ENCODE measurements at regions not wholly inside any gene's neighbourhood (a gene's known extent, or its start where the extent isn't known, plus 50 kb on each side); places are given as distances from the start of the nearest gene placed in this dataset.
A peak's percentile ranks its signal among the peaks of the same experiment; 100 is the strongest.

GRCh38 chr18:67733088-67733487 lies 216.6 kb upstream of the DSEL start:
- Histone ChIP-seq H3K4me3 (no peak overlapping the region), H3K9me3 (no peaks in the 10 kb centered on the region), H3K27me3 (no peaks in the 10 kb centered on the region), H3K36me3 (no peaks in the 10 kb centered on the region)
- peak; percentile 70 for DNase-seq

DNA sequence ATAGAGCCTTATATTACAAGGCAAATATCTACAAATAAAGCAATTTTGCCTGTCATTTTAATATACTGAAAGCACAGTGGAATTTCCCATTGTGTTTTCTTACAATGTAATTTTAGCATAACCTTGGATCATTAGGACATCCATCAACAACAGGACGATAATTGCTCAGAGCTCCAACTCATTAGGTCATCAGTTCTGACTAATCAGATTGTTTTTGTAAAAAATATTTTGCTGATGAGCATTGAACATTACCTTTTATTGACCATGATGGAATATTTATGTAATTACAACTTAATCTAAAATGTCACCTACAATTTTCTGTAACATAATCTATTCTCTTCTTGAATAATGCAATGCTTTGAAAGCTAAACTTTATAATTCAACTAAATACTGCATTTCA lies 215.3 kb upstream of the DSEL start:
- no peaks in the 10 kb centered on the region for H3K27me3 ChIP-seq
- no peaks in the 10 kb centered on the region for H3K9me3 ChIP-seq
- no peak for DNase-seq
- H3K4me3 ChIP-seq = no peak overlapping the region
- no peaks in the 10 kb centered on the region for H3K36me3 ChIP-seq

DNA sequence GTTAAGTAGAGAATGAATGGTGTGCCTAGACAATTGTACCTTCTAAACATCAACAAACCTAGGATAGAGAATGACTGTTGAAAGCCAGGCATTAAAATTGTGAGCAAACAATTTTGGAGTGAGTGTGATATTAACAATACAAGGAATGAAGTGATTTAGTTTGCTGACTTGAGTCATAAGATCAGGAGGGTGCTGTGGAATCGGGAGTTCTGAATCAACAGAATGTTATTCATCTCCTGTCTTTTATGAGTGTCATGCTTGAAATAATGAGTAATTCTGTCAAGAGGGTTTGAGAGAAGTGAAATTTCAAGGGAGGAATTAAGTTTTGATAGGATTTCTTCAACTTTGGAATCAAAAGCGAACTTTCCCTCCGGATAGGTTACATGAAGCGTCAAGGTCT lies 214.4 kb upstream of the DSEL start:
- peak; percentile 30 for DNase-seq
- no peaks in the 10 kb centered on the region for H3K9me3 ChIP-seq
- H3K27me3 ChIP-seq = no peaks in the 10 kb centered on the region
- no peak overlapping the region for H3K4me3 ChIP-seq
- H3K36me3 ChIP-seq = no peaks in the 10 kb centered on the region

- H3K36me3 ChIP-seq = no peaks in the 10 kb centered on the region
- no peaks in the 10 kb centered on the region for H3K27me3 ChIP-seq
- H3K9me3 ChIP-seq = no peaks in the 10 kb centered on the region
- DNase-seq = no peak
- H3K4me3 ChIP-seq = no peak overlapping the region
Measured at GRCh38 chr18:67728364-67728763, 211.8 kb upstream of the DSEL start.

DNA sequence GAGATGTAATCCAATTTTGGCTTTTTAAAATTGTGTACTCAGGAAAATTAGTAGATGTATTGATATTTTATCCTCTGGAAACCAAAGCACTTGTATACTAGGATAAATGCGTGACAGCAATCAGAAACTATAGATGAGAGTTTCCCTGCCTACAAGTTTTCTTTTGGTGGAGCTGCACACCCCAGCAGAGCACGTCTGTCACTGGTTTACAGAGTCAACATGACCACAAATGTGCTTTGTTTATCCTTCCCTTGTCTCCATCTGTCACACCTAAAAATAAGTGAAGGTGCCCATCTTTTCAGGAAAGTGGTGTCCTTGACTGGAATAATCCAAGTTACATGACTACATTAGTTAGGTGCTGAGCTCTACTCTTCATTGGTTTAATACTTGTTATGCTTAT lies 210.4 kb upstream of the DSEL start:
- H3K36me3 ChIP-seq = no peaks in the 10 kb centered on the region
- no peaks in the 10 kb centered on the region for H3K27me3 ChIP-seq
- H3K4me3 ChIP-seq = no peak overlapping the region
- no peak for DNase-seq
- H3K9me3 ChIP-seq = no peaks in the 10 kb centered on the region

- H3K9me3 ChIP-seq = no peaks in the 10 kb centered on the region
- no peak for DNase-seq
- H3K27me3 ChIP-seq = no peaks in the 10 kb centered on the region
- H3K4me3 ChIP-seq = no peak overlapping the region
- no peaks in the 10 kb centered on the region for H3K36me3 ChIP-seq
Measured at GRCh38 chr18:67717800-67718199, 201.3 kb upstream of the DSEL start.

DNA sequence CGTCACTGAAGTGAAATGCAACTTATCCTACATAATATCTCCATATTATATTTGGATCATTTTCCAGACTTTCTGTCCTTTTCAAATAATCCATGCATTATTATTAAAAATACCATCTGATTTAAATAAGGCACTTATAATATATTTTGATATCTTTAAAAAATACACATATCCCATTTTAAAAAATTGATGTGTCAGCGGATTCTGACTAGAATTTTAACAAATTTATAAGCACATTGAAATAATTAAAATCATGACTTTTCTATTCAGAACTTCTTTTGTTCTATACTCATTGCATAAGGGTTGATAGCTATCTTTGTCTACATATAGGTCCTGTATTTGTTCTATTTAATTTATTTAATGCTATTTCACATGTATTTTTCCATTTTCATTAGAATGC lies 199.0 kb upstream of the DSEL start:
- H3K4me3 ChIP-seq = no peak overlapping the region
- no peaks in the 10 kb centered on the region for H3K36me3 ChIP-seq
- no peak for DNase-seq
- H3K9me3 ChIP-seq = no peaks in the 10 kb centered on the region
- H3K27me3 ChIP-seq = no peaks in the 10 kb centered on the region

GRCh38 chr18:67710639-67711038 lies 194.1 kb upstream of the DSEL start:
- no peaks in the 10 kb centered on the region for H3K9me3 ChIP-seq
- H3K4me3 ChIP-seq = no peak overlapping the region
- no peaks in the 10 kb centered on the region for H3K27me3 ChIP-seq
- no peak for DNase-seq
- no peaks in the 10 kb centered on the region for H3K36me3 ChIP-seq

DNA sequence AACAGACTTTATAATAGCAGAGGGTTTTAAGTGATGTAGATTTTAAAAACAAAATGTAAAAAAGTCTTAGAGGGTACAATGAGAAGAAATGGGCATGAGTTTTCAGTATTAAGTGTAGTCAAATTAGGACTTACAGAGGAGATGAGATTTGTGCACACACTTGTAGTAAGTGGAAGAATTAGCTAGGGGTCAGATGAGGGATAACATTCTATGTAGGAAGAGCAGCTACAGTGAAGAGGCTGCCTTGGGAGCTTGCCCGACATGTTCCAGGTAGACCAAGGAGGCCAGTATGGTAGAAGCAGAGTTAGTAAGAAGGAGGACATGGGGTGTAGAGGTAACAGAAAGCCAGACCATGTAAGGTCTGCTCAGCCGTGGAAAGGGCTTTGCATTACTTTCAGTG lies 189.2 kb upstream of the DSEL start:
- no peaks in the 10 kb centered on the region; the same call in 1 of the 2 replicates for H3K27me3 ChIP-seq
- no peak overlapping the region for H3K4me3 ChIP-seq
- no peaks in the 10 kb centered on the region for H3K36me3 ChIP-seq
- no peak for DNase-seq
- no peaks in the 10 kb centered on the region for H3K9me3 ChIP-seq

DNA sequence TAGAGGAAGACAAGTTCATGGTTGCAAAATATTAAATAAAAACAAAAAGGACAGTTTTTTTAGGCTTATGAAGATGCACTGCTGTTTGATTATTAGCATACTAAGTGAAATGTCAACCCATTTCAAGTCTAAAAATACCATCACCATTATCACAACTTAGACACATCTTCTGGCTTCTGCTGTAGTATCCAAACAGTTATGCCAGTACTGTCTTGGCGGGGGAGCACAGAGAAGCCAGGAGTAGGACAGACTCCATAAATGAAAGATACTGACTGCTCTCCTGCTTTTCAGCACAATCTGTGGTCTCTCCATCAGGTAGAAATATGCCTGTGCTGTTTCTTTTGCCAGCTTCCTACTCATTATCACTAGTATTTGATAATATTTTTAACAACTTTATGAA lies 179.2 kb upstream of the DSEL start:
- H3K4me3 ChIP-seq = no peak overlapping the region
- DNase-seq = no peak

DNA sequence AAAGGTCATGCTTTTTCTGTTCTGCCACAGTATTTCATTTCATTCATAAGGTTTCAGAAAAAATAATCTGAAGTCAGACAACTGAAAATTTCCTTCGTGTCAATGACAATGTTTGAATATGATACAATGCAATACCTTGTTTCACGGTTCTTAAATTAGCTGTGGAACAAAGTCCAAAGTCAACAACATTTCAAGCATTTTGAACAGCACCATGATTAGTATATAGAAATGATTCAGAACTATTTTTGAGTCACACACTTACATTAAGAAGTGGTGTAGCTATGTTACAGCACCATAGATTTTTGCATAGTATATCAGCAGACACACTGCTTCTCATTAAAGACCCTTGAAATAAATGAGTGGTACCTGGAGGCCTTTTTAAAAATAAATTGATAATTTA lies 178.3 kb upstream of the DSEL start:
- Histone ChIP-seq H3K9me3 (no peaks in the 10 kb centered on the region), H3K4me3 (no peak overlapping the region), H3K36me3 (no peaks in the 10 kb centered on the region), H3K27me3 (no peaks in the 10 kb centered on the region)
- no peak for DNase-seq

More for the DNA sequence above, 179.2 kb upstream of the DSEL start:
- H3K9me3 ChIP-seq = no peaks in the 10 kb centered on the region
- no peaks in the 10 kb centered on the region for H3K27me3 ChIP-seq
- H3K36me3 ChIP-seq = no peaks in the 10 kb centered on the region

DNA sequence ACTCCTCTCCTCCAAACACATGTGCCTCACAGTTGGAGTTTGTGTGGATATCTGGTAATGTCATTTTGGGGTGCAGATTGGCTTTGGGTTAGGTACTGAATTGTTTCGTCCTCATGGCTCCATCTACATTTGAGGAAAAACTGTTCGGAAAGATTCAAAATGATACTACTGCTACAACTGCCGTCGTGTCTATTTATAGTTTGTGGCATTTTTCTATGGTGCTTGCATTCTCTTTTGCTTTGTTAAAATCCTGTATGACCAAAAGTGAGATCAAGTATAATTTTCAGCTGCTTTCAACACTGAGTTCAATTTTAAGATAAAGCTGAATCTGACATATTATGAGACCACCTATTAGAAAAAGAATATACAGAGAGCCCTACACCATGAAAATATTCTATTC lies 176.3 kb upstream of the DSEL start:
- Histone ChIP-seq H3K36me3 (no peaks in the 10 kb centered on the region), H3K27me3 (no peaks in the 10 kb centered on the region), H3K4me3 (no peak overlapping the region), H3K9me3 (no peaks in the 10 kb centered on the region)
- no peak for DNase-seq

DNA sequence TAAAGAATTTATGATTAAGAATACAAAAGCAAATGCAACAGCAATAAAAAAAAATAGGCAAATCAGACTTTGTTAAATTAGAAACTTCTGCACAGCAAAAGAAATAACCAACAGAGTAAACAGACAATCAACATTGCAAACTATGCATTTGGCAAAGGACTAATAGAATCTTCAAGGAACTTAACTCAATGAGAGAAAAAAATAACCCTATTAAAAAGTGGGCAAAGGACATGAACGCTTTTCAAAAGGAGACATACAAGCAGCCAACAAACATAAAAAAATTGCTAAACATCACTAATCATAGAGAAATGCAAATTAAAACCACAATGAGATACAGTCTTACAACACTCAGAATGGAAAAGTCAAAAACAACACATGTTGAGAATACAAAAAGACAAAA lies 166.0 kb upstream of the DSEL start:
- Histone ChIP-seq H3K36me3 (no peaks in the 10 kb centered on the region), H3K27me3 (no peaks in the 10 kb centered on the region), H3K4me3 (no peak overlapping the region), H3K9me3 (no peaks in the 10 kb centered on the region)
- DNase-seq = no peak

DNA sequence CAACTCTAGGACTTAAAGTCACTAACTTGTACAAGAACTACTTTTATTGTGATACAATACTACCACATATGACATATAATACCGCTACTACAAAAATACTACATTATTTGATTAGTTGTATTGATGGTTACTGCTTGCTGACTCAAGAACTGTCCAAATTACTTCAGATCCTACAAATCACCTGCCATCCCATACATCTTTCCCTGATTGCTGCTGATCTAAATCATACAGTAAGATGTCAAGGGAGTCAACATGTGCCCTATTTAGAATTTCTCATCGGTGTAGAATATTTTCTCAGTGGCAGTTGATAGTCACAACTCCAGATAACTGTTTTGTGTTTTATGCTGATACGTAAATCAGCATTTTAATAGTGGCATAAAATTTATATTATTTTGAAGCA lies 161.0 kb upstream of the DSEL start:
- no peak overlapping the region for H3K4me3 ChIP-seq
- no peaks in the 10 kb centered on the region for H3K9me3 ChIP-seq
- no peaks in the 10 kb centered on the region for H3K36me3 ChIP-seq
- H3K27me3 ChIP-seq = no peaks in the 10 kb centered on the region
- DNase-seq = no peak

DNA sequence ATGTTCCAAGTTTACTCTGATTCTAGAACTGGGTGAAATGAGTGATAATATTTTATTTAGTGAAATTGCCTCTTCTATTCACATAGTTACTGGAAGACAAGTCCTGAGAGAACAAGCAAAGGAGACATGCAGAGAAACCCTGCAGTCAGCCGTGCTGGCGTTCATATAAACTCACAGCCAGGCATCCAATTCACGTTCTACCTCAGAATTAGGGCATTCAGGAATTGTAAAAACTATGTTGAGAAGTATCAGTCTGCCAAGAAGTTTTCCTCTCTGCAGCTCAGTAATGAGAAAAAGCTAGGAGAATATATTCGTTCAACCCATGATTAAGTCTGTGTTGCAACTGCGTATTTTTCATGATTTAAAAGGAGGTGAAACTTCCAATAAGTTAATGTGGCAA lies 156.2 kb upstream of the DSEL start:
- Histone ChIP-seq H3K36me3 (no peaks in the 10 kb centered on the region), H3K9me3 (no peaks in the 10 kb centered on the region), H3K4me3 (no peak overlapping the region), H3K27me3 (no peaks in the 10 kb centered on the region)
- DNase-seq = no peak

- DNase-seq = no peak
- Histone ChIP-seq H3K36me3 (no peaks in the 10 kb centered on the region), H3K4me3 (no peak overlapping the region), H3K27me3 (no peaks in the 10 kb centered on the region), H3K9me3 (no peaks in the 10 kb centered on the region)
Measured at GRCh38 chr18:67672155-67672554, 155.6 kb upstream of the DSEL start.

DNA sequence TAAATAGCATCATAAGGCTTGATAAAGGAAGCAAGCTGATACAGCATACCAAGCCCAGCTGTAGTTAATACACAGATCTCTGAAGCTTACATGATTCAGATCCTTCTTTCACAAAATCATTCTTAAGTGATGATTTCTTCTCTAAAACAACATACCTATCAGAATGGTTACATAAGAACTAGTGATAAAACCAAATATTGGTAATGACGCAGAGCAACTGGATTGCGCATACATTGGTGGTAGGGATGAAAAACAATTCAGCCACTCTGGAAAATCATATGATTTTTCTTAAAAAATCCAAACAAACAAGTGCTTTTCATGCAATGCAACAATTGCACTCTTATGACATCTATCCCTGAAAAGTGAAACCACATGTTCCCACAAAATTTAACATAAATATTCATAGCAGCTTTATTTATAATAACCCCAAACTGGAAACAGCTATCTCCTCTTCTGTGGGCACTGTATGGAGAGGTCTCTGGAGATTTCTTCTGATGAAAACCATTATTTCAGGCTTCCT lies 153.6 kb upstream of the DSEL start:
- DNase-seq = no peak
- no peak overlapping the region for H3K4me3 ChIP-seq
- H3K9me3 ChIP-seq = no peaks in the 10 kb centered on the region
- no peaks in the 10 kb centered on the region for H3K36me3 ChIP-seq
- no peaks in the 10 kb centered on the region for H3K27me3 ChIP-seq

- H3K4me3 ChIP-seq = no peak overlapping the region
Measured at GRCh38 chr18:67665266-67665665, 148.7 kb upstream of the DSEL start.

GRCh38 chr18:67662996-67663395 lies 146.5 kb upstream of the DSEL start:
- Histone ChIP-seq H3K9me3 (no peaks in the 10 kb centered on the region), H3K4me3 (no peak overlapping the region), H3K27me3 (no peaks in the 10 kb centered on the region), H3K36me3 (no peaks in the 10 kb centered on the region)
- DNase-seq = no peak

More at GRCh38 chr18:67665266-67665665, 148.7 kb upstream of the DSEL start:
- no peaks in the 10 kb centered on the region for H3K27me3 ChIP-seq
- no peak for DNase-seq
- H3K36me3 ChIP-seq = no peaks in the 10 kb centered on the region
- H3K9me3 ChIP-seq = no peaks in the 10 kb centered on the region
